ENCODE measurements at regions not wholly inside any gene's neighbourhood (a gene's known extent, or its start where the extent isn't known, plus 50 kb on each side); places are given as distances from the start of the nearest gene placed in this dataset.

DNA sequence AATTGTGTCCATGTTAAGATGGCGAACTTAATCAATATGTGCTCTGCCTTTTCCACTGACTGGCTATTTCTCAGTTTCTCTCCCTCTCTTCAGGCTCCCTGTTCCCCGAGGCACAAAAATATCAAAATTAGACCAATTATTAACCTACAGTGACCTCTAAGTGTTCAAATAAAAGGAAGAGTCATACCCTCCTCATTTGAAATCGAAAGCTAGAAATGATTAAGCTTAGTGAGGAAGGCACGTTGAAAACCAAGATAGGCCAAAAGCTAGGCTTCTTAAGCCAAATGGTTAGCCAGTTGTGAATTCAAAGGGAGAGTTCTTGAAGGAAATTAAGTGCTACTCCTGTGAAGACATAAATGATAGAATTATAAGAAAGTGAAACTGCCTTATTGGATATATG, 81.1 kb upstream of the MBL2 start:
- no peak overlapping the region for H4K5ac ChIP-seq (ENCODE audit: insufficient read length, low read depth, low read length)
- no peak overlapping the region for H2BK20ac ChIP-seq (ENCODE audit: low read depth, low read length, poor library complexity, severe bottlenecking)
- H3K4ac ChIP-seq (ENCODE audit: low read depth, low read length) = no peak overlapping the region
- no peaks in the 10 kb centered on the region for H3K27me3 ChIP-seq (ENCODE audit: insufficient read depth, low read length)
- H4K91ac ChIP-seq (ENCODE audit: insufficient read length, low read depth, low read length) = no peak overlapping the region
- no peak for DNase-seq
- no peak overlapping the region for H2BK15ac ChIP-seq (ENCODE audit: low read depth, low read length)
- no peaks in the 10 kb centered on the region for H3K23me2 ChIP-seq (ENCODE audit: insufficient read length, low read depth, low read length, poor library complexity, severe bottlenecking)
- TF ChIP-seq, protein P1, sequence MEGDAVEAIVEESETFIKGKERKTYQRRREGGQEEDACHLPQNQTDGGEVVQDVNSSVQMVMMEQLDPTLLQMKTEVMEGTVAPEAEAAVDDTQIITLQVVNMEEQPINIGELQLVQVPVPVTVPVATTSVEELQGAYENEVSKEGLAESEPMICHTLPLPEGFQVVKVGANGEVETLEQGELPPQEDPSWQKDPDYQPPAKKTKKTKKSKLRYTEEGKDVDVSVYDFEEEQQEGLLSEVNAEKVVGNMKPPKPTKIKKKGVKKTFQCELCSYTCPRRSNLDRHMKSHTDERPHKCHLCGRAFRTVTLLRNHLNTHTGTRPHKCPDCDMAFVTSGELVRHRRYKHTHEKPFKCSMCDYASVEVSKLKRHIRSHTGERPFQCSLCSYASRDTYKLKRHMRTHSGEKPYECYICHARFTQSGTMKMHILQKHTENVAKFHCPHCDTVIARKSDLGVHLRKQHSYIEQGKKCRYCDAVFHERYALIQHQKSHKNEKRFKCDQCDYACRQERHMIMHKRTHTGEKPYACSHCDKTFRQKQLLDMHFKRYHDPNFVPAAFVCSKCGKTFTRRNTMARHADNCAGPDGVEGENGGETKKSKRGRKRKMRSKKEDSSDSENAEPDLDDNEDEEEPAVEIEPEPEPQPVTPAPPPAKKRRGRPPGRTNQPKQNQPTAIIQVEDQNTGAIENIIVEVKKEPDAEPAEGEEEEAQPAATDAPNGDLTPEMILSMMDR (conservative IDR thresholded peaks at IDR 0.05) = no peak
- no peak overlapping the region for H3K27ac ChIP-seq (ENCODE audit: insufficient read length, low read depth, low read length)
- H3K9ac ChIP-seq (ENCODE audit: extremely low read depth, insufficient read length, low read length) = no peak overlapping the region
- no peaks in the 10 kb centered on the region for H4K20me1 ChIP-seq (ENCODE audit: control insufficient read depth, insufficient read depth, insufficient read length)
- H3K79me2 ChIP-seq (ENCODE audit: insufficient read depth, low read length) = no peaks in the 10 kb centered on the region
- peaks cover 11 to 22% of the 10 kb centered on the region in 2 experiments for H3K9me3 Mint-ChIP-seq
- H3K27me3 Mint-ChIP-seq (ENCODE audit: low read depth) = no peaks in the 10 kb centered on the region
- H3K36me3 Mint-ChIP-seq (ENCODE audit: insufficient read depth in 1 of 3, low read depth in 3 of 3) = peaks cover 3 to 38% (median 10%) of the 10 kb centered on the region in 3 experiments; a peak in 6 of 7 replicates
- no peak overlapping the region for H4K8ac ChIP-seq (replicated peaks; ENCODE audit: insufficient read length, low read depth, low read length)
- H2AFZ ChIP-seq (ENCODE audit: low read length) = no peak overlapping the region
- no peak overlapping the region for H2AK5ac ChIP-seq (ENCODE audit: insufficient read length, low read length)
- H3K4me1 ChIP-seq (ENCODE audit: insufficient read depth, low read length) = no peaks in the 10 kb centered on the region
- H3K4me1 Mint-ChIP-seq = peaks cover 14 to 21% of the 10 kb centered on the region in 2 experiments
- H3K56ac ChIP-seq (ENCODE audit: insufficient read length, low read depth, low read length) = no peak overlapping the region
- no peak overlapping the region for H3K27ac Mint-ChIP-seq
- no peak overlapping the region for H3K14ac ChIP-seq (ENCODE audit: insufficient read depth, low read length)
- H3K4me2 ChIP-seq (ENCODE audit: insufficient read depth, insufficient read length, low read length) = no peak overlapping the region
- H3K79me1 ChIP-seq (ENCODE audit: insufficient read depth, low read depth, low read length, poor library complexity, severe bottlenecking) = no peaks in the 10 kb centered on the region
- no peak overlapping the region for H2BK120ac ChIP-seq (ENCODE audit: low read depth, low read length, poor library complexity, severe bottlenecking)
- no peak overlapping the region for H3K18ac ChIP-seq (ENCODE audit: insufficient read length, low read depth, low read length)
- H3K23ac ChIP-seq (ENCODE audit: insufficient read length, low read depth, low read length) = no peak overlapping the region
- H3K4me3 Mint-ChIP-seq = no peak overlapping the region
- no peak overlapping the region for H2BK12ac ChIP-seq (ENCODE audit: insufficient read length, low read depth, low read length)
- H3K9me3 ChIP-seq (ENCODE audit: control insufficient read depth, low read depth, low read length) = no peaks in the 10 kb centered on the region
- H3T11ph ChIP-seq (ENCODE audit: low read length) = no peak overlapping the region
- no CpG with 5 or more reads among the region's 4 CpGs for WGBS (ENCODE audit: extremely low coverage, insufficient read length, low lambda C conversion rate)
- no peak overlapping the region for H2BK5ac ChIP-seq (ENCODE audit: insufficient read length, low read length)
